ENCODE measurements at regions not wholly inside any gene's neighbourhood (a gene's known extent, or its start where the extent isn't known, plus 50 kb on each side); places are given as distances from the start of the nearest gene placed in this dataset.

DNA sequence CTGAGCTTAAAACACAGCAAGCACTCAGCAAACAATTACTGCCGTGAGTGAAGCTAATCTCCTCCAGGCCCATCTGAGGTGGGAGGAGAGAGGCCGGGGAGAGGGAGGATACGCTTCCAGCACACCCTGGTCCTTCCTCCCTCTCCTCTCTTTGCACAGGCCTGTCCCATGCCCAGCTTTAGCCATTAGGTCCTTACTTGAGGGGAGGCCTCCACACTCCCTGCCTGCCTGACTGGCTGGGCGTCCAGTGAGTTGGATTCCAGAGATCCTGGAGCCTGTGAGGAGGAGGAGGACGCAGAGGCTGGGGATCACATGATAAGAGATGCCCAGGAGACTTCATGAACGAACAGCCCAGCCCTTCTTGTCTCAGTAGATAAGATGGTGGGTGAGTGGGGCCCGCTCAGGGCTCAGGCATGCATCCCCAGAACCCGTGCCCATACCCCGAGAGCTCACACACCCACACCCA lies 65.1 kb upstream of the NCOR2 start (continued):
- TF ChIP-seq, protein P1, sequence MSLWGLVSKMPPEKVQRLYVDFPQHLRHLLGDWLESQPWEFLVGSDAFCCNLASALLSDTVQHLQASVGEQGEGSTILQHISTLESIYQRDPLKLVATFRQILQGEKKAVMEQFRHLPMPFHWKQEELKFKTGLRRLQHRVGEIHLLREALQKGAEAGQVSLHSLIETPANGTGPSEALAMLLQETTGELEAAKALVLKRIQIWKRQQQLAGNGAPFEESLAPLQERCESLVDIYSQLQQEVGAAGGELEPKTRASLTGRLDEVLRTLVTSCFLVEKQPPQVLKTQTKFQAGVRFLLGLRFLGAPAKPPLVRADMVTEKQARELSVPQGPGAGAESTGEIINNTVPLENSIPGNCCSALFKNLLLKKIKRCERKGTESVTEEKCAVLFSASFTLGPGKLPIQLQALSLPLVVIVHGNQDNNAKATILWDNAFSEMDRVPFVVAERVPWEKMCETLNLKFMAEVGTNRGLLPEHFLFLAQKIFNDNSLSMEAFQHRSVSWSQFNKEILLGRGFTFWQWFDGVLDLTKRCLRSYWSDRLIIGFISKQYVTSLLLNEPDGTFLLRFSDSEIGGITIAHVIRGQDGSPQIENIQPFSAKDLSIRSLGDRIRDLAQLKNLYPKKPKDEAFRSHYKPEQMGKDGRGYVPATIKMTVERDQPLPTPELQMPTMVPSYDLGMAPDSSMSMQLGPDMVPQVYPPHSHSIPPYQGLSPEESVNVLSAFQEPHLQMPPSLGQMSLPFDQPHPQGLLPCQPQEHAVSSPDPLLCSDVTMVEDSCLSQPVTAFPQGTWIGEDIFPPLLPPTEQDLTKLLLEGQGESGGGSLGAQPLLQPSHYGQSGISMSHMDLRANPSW (CRISPR knock-in tag; conservative IDR thresholded peaks at IDR 0.05; ENCODE audit: low read depth): no peak
- TF ChIP-seq EMX1 (CRISPR knock-in tag; IDR thresholded peaks at IDR 0.05): no peak
- TF ChIP-seq, protein P2, sequence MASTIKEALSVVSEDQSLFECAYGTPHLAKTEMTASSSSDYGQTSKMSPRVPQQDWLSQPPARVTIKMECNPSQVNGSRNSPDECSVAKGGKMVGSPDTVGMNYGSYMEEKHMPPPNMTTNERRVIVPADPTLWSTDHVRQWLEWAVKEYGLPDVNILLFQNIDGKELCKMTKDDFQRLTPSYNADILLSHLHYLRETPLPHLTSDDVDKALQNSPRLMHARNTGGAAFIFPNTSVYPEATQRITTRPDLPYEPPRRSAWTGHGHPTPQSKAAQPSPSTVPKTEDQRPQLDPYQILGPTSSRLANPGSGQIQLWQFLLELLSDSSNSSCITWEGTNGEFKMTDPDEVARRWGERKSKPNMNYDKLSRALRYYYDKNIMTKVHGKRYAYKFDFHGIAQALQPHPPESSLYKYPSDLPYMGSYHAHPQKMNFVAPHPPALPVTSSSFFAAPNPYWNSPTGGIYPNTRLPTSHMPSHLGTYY (CRISPR knock-in tag; IDR thresholded peaks at IDR 0.05): no peak
- TF ChIP-seq ZNF263 (CRISPR knock-in tag; IDR thresholded peaks at IDR 0.05; ENCODE audit: low read depth): no peak
- no peak for TF ChIP-seq ZBTB21 (CRISPR knock-in tag; IDR thresholded peaks at IDR 0.05; ENCODE audit: borderline replicate concordance)
- TF ChIP-seq, protein P3, sequence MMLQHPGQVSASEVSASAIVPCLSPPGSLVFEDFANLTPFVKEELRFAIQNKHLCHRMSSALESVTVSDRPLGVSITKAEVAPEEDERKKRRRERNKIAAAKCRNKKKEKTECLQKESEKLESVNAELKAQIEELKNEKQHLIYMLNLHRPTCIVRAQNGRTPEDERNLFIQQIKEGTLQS (CRISPR knock-in tag; conservative IDR thresholded peaks at IDR 0.05): no peak
- TF ChIP-seq, protein P4, sequence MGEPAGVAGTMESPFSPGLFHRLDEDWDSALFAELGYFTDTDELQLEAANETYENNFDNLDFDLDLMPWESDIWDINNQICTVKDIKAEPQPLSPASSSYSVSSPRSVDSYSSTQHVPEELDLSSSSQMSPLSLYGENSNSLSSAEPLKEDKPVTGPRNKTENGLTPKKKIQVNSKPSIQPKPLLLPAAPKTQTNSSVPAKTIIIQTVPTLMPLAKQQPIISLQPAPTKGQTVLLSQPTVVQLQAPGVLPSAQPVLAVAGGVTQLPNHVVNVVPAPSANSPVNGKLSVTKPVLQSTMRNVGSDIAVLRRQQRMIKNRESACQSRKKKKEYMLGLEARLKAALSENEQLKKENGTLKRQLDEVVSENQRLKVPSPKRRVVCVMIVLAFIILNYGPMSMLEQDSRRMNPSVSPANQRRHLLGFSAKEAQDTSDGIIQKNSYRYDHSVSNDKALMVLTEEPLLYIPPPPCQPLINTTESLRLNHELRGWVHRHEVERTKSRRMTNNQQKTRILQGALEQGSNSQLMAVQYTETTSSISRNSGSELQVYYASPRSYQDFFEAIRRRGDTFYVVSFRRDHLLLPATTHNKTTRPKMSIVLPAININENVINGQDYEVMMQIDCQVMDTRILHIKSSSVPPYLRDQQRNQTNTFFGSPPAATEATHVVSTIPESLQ (CRISPR knock-in tag; IDR thresholded peaks at IDR 0.05): no peak

DNA sequence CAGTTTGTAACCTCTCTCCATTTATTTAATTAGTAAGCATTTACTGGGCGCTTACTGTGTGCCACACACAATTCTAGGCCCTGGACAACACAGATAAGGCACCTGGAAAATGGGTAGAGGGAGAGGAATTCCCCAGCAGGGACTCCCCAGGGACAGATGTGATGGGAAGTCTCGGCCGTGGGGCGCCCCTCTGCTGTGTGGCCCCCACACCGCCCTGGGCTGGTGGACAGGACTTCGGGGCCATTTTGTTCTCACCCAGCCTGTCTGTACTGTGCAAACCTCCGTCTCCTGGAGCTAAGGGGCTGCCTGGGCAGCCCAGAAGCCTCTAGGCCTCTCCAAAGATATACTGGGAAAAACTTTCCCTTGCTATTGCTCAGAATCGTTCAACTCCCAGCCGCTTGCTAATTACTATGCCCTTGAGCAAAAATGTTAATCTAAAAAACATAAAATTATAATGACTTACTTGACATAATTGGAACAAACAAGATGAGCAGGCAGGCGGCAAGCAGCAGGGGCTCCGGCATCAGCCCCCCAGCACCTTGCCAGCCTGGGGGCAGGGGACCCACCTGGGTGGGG lies 64.4 kb upstream of the NCOR2 start:
- Mint-ChIP-seq H3K4me1 (peaks cover 35% of the 10 kb centered on the region), H3K27ac (no peak overlapping the region), H3K4me3 (no peak overlapping the region), H3K27me3 (ENCODE audit: low read depth) (no peaks in the 10 kb centered on the region), H3K9me3 (peaks cover 6% of the 10 kb centered on the region), H3K36me3 (no peaks in the 10 kb centered on the region)
- TF ChIP-seq, protein P5, sequence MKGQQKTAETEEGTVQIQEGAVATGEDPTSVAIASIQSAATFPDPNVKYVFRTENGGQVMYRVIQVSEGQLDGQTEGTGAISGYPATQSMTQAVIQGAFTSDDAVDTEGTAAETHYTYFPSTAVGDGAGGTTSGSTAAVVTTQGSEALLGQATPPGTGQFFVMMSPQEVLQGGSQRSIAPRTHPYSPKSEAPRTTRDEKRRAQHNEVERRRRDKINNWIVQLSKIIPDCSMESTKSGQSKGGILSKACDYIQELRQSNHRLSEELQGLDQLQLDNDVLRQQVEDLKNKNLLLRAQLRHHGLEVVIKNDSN (CRISPR knock-in tag; IDR thresholded peaks at IDR 0.05): no peak
- TF ChIP-seq, protein P6, sequence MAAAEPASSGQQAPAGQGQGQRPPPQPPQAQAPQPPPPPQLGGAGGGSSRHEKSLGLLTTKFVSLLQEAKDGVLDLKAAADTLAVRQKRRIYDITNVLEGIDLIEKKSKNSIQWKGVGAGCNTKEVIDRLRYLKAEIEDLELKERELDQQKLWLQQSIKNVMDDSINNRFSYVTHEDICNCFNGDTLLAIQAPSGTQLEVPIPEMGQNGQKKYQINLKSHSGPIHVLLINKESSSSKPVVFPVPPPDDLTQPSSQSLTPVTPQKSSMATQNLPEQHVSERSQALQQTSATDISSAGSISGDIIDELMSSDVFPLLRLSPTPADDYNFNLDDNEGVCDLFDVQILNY (CRISPR knock-in tag; IDR thresholded peaks at IDR 0.05): no peak
- CTCF ChIA-PET: interaction anchor here (0.6 to 1.3 kb wide), 2 partner anchors 63 to 122 kb away, joined by 3 read pairs; no protein-coding TSS in a partner anchor
- DNase-seq (ENCODE audit: low spot score): no peak
- ATAC-seq: no peak
- POLR2A ChIA-PET: no interaction called here

DNA sequence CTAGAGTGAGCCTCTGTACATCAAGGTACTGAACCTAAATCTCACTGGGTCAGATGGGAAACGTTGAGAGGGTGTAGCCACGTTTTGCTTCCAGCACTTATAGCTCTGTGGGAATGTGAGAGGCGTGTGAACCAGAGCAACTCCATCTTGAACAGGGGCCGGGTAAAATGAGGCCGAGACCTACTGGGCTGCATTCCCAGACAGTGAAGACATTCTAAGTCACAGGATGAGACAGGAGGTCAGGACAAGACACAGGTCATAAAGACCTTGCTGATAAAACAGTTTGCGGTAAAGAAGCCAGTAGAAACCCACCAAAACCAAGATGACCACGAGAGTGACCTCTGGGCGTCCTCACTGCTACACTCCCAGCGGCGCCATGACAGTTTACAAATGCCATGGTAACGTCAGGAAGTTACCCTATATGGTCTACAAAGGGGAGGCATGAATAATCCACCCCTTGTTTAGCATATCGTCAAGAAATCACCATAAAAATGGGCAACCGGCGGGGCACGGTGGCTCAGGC lies 63.4 kb upstream of the NCOR2 start:
- DNase-seq (ENCODE audit: low spot score): peak; percentile 62
- POLR2A ChIA-PET: no interaction called here
- peaks cover 6% of the 10 kb centered on the region for H3K9me3 Mint-ChIP-seq
- CTCF ChIA-PET: interaction anchor here (1.2 kb wide), 1 partner anchor 25 kb away, joined by 3 read pairs; no protein-coding TSS in a partner anchor
- H3K27me3 Mint-ChIP-seq (ENCODE audit: low read depth): no peaks in the 10 kb centered on the region
- H3K27ac Mint-ChIP-seq: peak overlapping the region; percentile 84
- no peak overlapping the region for H3K4me3 Mint-ChIP-seq
- peaks cover 29% of the 10 kb centered on the region for H3K4me1 Mint-ChIP-seq
- no peaks in the 10 kb centered on the region for H3K36me3 Mint-ChIP-seq
- peak; percentile 79 for ATAC-seq
- TF ChIP-seq, protein P7, sequence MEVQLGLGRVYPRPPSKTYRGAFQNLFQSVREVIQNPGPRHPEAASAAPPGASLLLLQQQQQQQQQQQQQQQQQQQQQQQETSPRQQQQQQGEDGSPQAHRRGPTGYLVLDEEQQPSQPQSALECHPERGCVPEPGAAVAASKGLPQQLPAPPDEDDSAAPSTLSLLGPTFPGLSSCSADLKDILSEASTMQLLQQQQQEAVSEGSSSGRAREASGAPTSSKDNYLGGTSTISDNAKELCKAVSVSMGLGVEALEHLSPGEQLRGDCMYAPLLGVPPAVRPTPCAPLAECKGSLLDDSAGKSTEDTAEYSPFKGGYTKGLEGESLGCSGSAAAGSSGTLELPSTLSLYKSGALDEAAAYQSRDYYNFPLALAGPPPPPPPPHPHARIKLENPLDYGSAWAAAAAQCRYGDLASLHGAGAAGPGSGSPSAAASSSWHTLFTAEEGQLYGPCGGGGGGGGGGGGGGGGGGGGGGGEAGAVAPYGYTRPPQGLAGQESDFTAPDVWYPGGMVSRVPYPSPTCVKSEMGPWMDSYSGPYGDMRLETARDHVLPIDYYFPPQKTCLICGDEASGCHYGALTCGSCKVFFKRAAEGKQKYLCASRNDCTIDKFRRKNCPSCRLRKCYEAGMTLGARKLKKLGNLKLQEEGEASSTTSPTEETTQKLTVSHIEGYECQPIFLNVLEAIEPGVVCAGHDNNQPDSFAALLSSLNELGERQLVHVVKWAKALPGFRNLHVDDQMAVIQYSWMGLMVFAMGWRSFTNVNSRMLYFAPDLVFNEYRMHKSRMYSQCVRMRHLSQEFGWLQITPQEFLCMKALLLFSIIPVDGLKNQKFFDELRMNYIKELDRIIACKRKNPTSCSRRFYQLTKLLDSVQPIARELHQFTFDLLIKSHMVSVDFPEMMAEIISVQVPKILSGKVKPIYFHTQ (CRISPR knock-in tag; IDR thresholded peaks at IDR 0.05): 0 out of 2 replicates have a peak, but pooled peaks have one; percentile 51
- TF ChIP-seq MXD4 (CRISPR knock-in tag; IDR thresholded peaks at IDR 0.05; ENCODE audit: borderline replicate concordance) (peak; percentile 92), ZNF671 (CRISPR knock-in tag; IDR thresholded peaks at IDR 0.05) (0 out of 2 replicates have a peak, but pooled peaks have one; percentile 59), ZNF396 (CRISPR knock-in tag; IDR thresholded peaks at IDR 0.05; ENCODE audit: borderline replicate concordance) (peak; percentile 80; the same call in 1 of the 2 replicates)
- TF ChIP-seq, protein P8, sequence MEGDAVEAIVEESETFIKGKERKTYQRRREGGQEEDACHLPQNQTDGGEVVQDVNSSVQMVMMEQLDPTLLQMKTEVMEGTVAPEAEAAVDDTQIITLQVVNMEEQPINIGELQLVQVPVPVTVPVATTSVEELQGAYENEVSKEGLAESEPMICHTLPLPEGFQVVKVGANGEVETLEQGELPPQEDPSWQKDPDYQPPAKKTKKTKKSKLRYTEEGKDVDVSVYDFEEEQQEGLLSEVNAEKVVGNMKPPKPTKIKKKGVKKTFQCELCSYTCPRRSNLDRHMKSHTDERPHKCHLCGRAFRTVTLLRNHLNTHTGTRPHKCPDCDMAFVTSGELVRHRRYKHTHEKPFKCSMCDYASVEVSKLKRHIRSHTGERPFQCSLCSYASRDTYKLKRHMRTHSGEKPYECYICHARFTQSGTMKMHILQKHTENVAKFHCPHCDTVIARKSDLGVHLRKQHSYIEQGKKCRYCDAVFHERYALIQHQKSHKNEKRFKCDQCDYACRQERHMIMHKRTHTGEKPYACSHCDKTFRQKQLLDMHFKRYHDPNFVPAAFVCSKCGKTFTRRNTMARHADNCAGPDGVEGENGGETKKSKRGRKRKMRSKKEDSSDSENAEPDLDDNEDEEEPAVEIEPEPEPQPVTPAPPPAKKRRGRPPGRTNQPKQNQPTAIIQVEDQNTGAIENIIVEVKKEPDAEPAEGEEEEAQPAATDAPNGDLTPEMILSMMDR (IDR thresholded peaks at IDR 0.05): no peak
- TF ChIP-seq, protein P9, sequence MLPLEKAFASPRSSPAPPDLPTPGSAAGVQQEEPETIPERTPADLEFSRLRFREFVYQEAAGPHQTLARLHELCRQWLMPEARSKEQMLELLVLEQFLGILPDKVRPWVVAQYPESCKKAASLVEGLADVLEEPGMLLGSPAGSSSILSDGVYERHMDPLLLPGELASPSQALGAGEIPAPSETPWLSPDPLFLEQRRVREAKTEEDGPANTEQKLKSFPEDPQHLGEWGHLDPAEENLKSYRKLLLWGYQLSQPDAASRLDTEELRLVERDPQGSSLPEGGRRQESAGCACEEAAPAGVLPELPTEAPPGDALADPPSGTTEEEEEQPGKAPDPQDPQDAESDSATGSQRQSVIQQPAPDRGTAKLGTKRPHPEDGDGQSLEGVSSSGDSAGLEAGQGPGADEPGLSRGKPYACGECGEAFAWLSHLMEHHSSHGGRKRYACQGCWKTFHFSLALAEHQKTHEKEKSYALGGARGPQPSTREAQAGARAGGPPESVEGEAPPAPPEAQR (CRISPR knock-in tag; IDR thresholded peaks at IDR 0.05): peak; percentile 95

All from WTC11 (cell line).